ENCODE measurements at regions not wholly inside any gene's neighbourhood (a gene's known extent, or its start where the extent isn't known, plus 50 kb on each side); places are given as distances from the start of the nearest gene placed in this dataset.

GRCh38 chr16:9449597-9449996, 358.2 kb downstream of the HAPSTR1 start:
- TF ChIP-seq, protein P1, sequence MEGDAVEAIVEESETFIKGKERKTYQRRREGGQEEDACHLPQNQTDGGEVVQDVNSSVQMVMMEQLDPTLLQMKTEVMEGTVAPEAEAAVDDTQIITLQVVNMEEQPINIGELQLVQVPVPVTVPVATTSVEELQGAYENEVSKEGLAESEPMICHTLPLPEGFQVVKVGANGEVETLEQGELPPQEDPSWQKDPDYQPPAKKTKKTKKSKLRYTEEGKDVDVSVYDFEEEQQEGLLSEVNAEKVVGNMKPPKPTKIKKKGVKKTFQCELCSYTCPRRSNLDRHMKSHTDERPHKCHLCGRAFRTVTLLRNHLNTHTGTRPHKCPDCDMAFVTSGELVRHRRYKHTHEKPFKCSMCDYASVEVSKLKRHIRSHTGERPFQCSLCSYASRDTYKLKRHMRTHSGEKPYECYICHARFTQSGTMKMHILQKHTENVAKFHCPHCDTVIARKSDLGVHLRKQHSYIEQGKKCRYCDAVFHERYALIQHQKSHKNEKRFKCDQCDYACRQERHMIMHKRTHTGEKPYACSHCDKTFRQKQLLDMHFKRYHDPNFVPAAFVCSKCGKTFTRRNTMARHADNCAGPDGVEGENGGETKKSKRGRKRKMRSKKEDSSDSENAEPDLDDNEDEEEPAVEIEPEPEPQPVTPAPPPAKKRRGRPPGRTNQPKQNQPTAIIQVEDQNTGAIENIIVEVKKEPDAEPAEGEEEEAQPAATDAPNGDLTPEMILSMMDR (tag by site-specific recombination; IDR thresholded peaks at IDR 0.05): no peak
- TF ChIP-seq ELK4 (IDR thresholded peaks at IDR 0.05; ENCODE audit: borderline replicate concordance, low read depth, low read length): no peak
- TF ChIP-seq, protein P2, sequence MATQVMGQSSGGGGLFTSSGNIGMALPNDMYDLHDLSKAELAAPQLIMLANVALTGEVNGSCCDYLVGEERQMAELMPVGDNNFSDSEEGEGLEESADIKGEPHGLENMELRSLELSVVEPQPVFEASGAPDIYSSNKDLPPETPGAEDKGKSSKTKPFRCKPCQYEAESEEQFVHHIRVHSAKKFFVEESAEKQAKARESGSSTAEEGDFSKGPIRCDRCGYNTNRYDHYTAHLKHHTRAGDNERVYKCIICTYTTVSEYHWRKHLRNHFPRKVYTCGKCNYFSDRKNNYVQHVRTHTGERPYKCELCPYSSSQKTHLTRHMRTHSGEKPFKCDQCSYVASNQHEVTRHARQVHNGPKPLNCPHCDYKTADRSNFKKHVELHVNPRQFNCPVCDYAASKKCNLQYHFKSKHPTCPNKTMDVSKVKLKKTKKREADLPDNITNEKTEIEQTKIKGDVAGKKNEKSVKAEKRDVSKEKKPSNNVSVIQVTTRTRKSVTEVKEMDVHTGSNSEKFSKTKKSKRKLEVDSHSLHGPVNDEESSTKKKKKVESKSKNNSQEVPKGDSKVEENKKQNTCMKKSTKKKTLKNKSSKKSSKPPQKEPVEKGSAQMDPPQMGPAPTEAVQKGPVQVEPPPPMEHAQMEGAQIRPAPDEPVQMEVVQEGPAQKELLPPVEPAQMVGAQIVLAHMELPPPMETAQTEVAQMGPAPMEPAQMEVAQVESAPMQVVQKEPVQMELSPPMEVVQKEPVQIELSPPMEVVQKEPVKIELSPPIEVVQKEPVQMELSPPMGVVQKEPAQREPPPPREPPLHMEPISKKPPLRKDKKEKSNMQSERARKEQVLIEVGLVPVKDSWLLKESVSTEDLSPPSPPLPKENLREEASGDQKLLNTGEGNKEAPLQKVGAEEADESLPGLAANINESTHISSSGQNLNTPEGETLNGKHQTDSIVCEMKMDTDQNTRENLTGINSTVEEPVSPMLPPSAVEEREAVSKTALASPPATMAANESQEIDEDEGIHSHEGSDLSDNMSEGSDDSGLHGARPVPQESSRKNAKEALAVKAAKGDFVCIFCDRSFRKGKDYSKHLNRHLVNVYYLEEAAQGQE (tag by site-specific recombination; IDR thresholded peaks at IDR 0.05): no peak
- TF ChIP-seq ZNF138 (tag by site-specific recombination; IDR thresholded peaks at IDR 0.05; ENCODE audit: borderline replicate concordance): no peak
- no peak for TF ChIP-seq ZNF398 (tag by site-specific recombination; IDR thresholded peaks at IDR 0.05)
- no peak for TF ChIP-seq ZNF701 (tag by site-specific recombination; IDR thresholded peaks at IDR 0.05)
- TF ChIP-seq ZNF837 (tag by site-specific recombination; IDR thresholded peaks at IDR 0.05): no peak
- no peak for TF ChIP-seq ZBTB17 (tag by site-specific recombination; IDR thresholded peaks at IDR 0.05)
- no peak for TF ChIP-seq ZNF324 (tag by site-specific recombination; IDR thresholded peaks at IDR 0.05)
- no peak for TF ChIP-seq ZNF514 (tag by site-specific recombination; IDR thresholded peaks at IDR 0.05)
